ENCODE measurements at regions not wholly inside any gene's neighbourhood (a gene's known extent, or its start where the extent isn't known, plus 50 kb on each side); places are given as distances from the start of the nearest gene placed in this dataset.

DNA sequence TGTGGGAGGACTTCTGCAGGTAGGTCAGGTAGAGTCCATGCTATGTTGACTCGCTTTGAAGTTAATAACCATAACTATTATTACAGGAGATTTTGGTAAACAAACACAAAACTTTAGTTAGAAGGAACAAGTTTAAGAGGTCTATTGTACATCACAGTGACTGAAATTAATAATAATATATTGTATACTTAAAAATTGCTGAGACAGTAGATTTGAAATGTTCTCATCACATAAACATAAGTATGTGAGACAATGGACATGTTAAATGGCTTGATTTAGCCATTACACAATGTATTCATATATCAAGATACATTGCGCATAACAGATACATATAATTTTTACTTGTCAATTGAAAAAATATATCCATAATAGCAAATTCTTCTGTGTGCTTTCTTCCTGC is 91.4 kb upstream of the CD53 start:
- TF ChIP-seq, protein P1, sequence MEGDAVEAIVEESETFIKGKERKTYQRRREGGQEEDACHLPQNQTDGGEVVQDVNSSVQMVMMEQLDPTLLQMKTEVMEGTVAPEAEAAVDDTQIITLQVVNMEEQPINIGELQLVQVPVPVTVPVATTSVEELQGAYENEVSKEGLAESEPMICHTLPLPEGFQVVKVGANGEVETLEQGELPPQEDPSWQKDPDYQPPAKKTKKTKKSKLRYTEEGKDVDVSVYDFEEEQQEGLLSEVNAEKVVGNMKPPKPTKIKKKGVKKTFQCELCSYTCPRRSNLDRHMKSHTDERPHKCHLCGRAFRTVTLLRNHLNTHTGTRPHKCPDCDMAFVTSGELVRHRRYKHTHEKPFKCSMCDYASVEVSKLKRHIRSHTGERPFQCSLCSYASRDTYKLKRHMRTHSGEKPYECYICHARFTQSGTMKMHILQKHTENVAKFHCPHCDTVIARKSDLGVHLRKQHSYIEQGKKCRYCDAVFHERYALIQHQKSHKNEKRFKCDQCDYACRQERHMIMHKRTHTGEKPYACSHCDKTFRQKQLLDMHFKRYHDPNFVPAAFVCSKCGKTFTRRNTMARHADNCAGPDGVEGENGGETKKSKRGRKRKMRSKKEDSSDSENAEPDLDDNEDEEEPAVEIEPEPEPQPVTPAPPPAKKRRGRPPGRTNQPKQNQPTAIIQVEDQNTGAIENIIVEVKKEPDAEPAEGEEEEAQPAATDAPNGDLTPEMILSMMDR (IDR thresholded peaks at IDR 0.05), result no peak
- Histone ChIP-seq H3K27me3 (ENCODE audit: low read depth) (no peaks in the 10 kb centered on the region), H3K4me1 (peaks cover 7% of the 10 kb centered on the region), H3K4me3 (no peak overlapping the region), H3K27ac (no peak overlapping the region), H3K9me3 (no peaks in the 10 kb centered on the region), H3K36me3 (no peaks in the 10 kb centered on the region)
- ATAC-seq (no peak), DNase-seq (no peak)
- intact Hi-C loops (cut with DNase I), result no loop called here

DNA sequence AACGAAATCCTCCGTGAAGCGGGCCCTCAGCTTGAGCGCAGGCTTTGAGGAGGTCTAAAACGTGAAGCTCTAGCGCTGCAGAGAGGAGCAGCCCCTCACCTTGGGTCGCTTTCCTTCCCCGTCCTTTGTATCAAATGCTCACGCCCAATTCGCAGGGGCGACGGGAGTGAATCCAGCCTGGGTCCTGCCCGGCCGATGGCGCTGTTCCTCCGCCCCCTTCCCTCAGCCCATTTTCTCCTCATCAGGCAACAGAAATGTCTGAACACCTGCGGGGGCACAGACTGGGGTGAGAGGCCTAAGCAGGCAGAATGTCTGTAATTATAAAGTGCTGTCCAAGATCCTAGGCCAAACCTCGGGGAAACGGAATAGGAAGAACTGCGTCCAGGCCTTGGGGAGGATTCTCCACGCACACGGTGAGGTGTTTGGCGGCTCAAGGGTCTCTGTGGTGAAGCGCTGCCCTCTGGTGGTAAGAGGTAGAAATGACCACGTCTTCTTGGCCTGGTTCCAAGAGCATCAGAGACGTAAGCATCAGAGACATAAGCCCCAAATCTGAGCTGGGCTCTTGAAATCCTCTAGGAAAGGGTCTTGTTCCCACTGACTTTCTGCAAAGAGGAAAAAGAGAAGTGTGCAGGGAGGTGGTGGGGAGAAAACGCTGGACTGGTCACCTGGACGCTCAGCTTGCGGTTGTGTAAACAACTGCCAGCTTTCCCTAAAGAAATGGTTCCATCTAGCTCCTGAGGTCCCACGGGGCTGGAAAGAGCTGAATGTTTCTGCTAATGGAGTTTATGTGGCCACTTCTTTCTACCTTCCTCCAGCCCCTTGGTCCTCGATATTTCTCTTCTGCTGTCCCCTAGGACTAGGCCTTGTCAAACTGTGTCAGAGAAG is 92.1 kb upstream of the CD53 start:
- H3K4me3 ChIP-seq, result no peak overlapping the region
- intact Hi-C loops (cut with DNase I), result no loop called here
- H3K27ac ChIP-seq, result no peak overlapping the region
- peaks cover 7% of the 10 kb centered on the region for H3K4me1 ChIP-seq
- peak; percentile 64 for DNase-seq
- no peaks in the 10 kb centered on the region for H3K36me3 ChIP-seq
- TF ChIP-seq, protein P1 (IDR thresholded peaks at IDR 0.05), result peak; percentile 81
- ATAC-seq, result peak; percentile 85 to 91
- H3K27me3 ChIP-seq (ENCODE audit: low read depth), result no peaks in the 10 kb centered on the region
- no peaks in the 10 kb centered on the region for H3K9me3 ChIP-seq

DNA sequence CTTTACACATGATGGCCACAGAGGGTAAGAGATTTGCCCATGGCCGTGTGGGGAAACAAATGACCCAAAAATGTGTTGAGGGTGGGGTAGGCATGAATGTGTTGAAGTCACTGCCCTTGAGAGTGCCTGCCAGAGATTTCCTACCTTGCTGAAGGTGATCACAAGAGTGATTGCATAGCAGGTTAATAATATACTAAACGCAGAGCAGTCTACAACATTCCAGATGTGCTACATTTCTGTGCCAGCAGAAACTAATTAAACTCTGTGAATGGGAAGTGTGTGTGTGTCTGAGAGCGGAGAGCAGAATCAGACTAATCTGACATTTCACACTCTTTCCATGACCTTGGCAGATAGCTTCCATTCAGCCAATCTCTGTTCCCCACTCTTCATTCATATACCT is 93.3 kb upstream of the CD53 start:
- Histone ChIP-seq H3K4me3 (no peak overlapping the region), H3K36me3 (no peaks in the 10 kb centered on the region), H3K27me3 (ENCODE audit: low read depth) (no peaks in the 10 kb centered on the region), H3K27ac (no peak overlapping the region), H3K4me1 (peaks cover 7% of the 10 kb centered on the region), H3K9me3 (no peaks in the 10 kb centered on the region)
- intact Hi-C loops (cut with DNase I), result no loop called here
- TF ChIP-seq, protein P1 (IDR thresholded peaks at IDR 0.05), result no peak
- DNase-seq (no peak), ATAC-seq (peak; percentile 20 to 31)

DNA sequence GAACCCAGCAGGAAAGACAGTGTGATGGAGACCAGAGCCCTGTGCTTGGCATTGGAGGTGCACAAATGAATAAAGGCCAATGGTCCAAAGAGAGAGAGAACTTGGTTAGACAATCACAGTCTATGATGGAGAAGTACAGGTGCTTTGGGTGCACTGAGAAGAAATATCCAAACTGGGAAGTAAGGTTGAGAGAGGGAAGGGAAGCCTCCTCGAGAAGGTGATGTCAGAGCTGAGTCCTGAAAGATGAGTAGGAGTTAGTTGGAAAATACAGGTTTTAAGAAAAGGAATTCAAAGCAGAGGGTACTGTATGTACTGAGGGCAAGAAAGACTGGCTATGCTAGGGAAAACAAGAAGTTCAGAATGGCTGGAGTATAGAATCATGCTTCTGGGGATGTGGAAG is 94.1 kb upstream of the CD53 start:
- no peak for DNase-seq
- Histone ChIP-seq H3K27me3 (ENCODE audit: low read depth) (no peaks in the 10 kb centered on the region), H3K4me3 (no peak overlapping the region), H3K27ac (no peak overlapping the region), H3K9me3 (no peaks in the 10 kb centered on the region), H3K36me3 (no peaks in the 10 kb centered on the region), H3K4me1 (peaks cover 7% of the 10 kb centered on the region)
- intact Hi-C loops (cut with DNase I), result no loop called here
- ATAC-seq, result no peak
- TF ChIP-seq, protein P1 (IDR thresholded peaks at IDR 0.05), result no peak

DNA sequence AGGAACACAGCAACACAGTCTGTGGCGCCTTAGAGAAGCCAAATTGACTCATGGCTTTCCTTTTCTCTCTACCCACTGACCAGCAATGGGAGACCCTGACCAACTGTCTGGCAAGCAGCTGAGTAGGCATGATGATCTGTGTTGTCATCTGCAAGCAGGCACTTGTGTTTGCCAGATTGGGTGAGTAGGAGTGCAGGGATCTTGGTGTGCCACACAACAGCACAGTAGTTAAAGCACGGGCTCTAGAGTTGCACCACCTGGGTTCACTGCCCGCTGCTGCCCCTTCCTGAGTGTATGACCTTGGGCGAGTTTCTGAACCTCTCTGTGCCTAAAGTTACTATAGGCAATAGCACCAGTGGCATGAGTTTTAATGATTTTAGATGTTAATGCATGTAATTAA is 95.7 kb upstream of the CD53 start:
- no peak overlapping the region for H3K27ac ChIP-seq
- no peak overlapping the region for H3K4me3 ChIP-seq
- H3K9me3 ChIP-seq, result no peaks in the 10 kb centered on the region
- H3K27me3 ChIP-seq (ENCODE audit: low read depth), result no peaks in the 10 kb centered on the region
- DNase-seq, result no peak
- no peaks in the 10 kb centered on the region for H3K36me3 ChIP-seq
- ATAC-seq, result no peak
- intact Hi-C loops (cut with DNase I), result no loop called here
- TF ChIP-seq, protein P1 (IDR thresholded peaks at IDR 0.05), result no peak
- H3K4me1 ChIP-seq, result peaks cover 7% of the 10 kb centered on the region
